H1 (cell line): ENCODE measurements at regions not wholly inside any gene's neighbourhood (a gene's known extent, or its start where the extent isn't known, plus 50 kb on each side); places are given as distances from the start of the nearest gene placed in this dataset.
A peak's percentile ranks its signal among the peaks of the same experiment; 100 is the strongest.

Experiments
- CTCF ChIA-PET: fragments of 300-600 bp; sonication (Branson Sonifier 250); formaldehyde crosslinking; loops from one replicate; lab custom pipeline; 2021; ENCODE audit not compliant: partially characterized antibody; lab: Charles Lee
- POLR2A ChIA-PET: fragments of 300-600 bp; sonication (Branson Sonifier 250); formaldehyde crosslinking; loops from one replicate; lab custom pipeline; 2021; ENCODE audit warnings: inconsistent platforms; ENCODE audit not compliant: partially characterized antibody; lab: Charles Lee
- DNase-seq, 2 experiments: peaks; one replicate each; pipeline versions ENCODE4 v3.0.0 to v3.0.0-alpha.2; 2010 to 2022; ENCODE audit warnings: low spot score in 2 of 2, low read depth in 1 of 2, mixed read lengths in 1 of 2
- FAIRE-seq: peaks from 2 replicates; lab custom pipeline; 2011; peaks lifted over from hg19 to GRCh38; lab: Jason Lieb, UNC
- H2AFZ ChIP-seq: 2 replicates; pipeline ENCODE4 v1.8.1; 2012; ENCODE audit warnings: low read length, inconsistent platforms
- H2AK5ac ChIP-seq: 2 replicates; pipeline ENCODE4 v1.6.1; 2013; ENCODE audit warnings: low read depth, low read length
- H2BK120ac ChIP-seq: replicated peaks from 2 replicates; pipeline ENCODE3; 2013; ENCODE audit warnings: low read depth, low read length, inconsistent platforms
- H2BK12ac ChIP-seq: 2 replicates; pipeline ENCODE4 v1.6.1; 2013; ENCODE audit warnings: low read depth, low read length
- H2BK15ac ChIP-seq: 2 replicates; pipeline ENCODE4 v1.6.1; 2013; ENCODE audit warnings: low read length
- H2BK20ac ChIP-seq: 2 replicates; pipeline ENCODE4 v1.6.1; 2013; ENCODE audit warnings: low read length
- H2BK5ac ChIP-seq: 2 replicates; pipeline ENCODE4 v1.6.1; 2013; ENCODE audit warnings: low read depth, low read length
- H3K14ac ChIP-seq: 2 replicates; pipeline ENCODE4 v1.6.1; 2013; ENCODE audit warnings: inconsistent platforms; ENCODE audit not compliant: insufficient read length
- H3K18ac ChIP-seq: 2 replicates; pipeline ENCODE4 v1.6.1; 2013; ENCODE audit warnings: low read length; ENCODE audit errors: extremely low read depth
- H3K23ac ChIP-seq: 2 replicates; pipeline ENCODE4 v1.6.1; 2013; ENCODE audit warnings: inconsistent platforms; ENCODE audit not compliant: insufficient read length
- H3K23me2 ChIP-seq: 2 replicates; pipeline ENCODE4 v1.6.1; 2013; ENCODE audit warnings: low read depth, low read length
- H3K27ac ChIP-seq: 2 replicates; pipeline ENCODE4 v1.6.1; 2011; ENCODE audit warnings: low read depth, low read length, inconsistent platforms
- H3K27me3 ChIP-seq, 4 experiments: replicated peaks in 1 of 4; 1 replicate in 1 of 4; 2 replicates in 3 of 4; pipeline versions ENCODE4 v1.6.1 to v1.8.1; 2011 to 2013; ENCODE audit warnings: low read length in 3 of 4, mild to moderate bottlenecking in 3 of 4, inconsistent platforms in 2 of 4, mixed read lengths in 2 of 4, moderate library complexity in 1 of 4; ENCODE audit not compliant: control insufficient read depth in 3 of 4, insufficient read depth in 3 of 4; ENCODE audit errors: extremely low read depth in 1 of 4
- H3K36me3 ChIP-seq, 4 experiments: 2 replicates each; pipeline versions ENCODE4 v1.6.1 to v1.8.1; 2011 to 2013; ENCODE audit warnings: mild to moderate bottlenecking in 4 of 4, low read length in 3 of 4, moderate library complexity in 2 of 4, control low read depth in 1 of 4, inconsistent platforms in 1 of 4; ENCODE audit not compliant: insufficient read depth in 4 of 4, control insufficient read depth in 2 of 4
- H3K4ac ChIP-seq: replicated peaks from 2 replicates; pipeline ENCODE3; 2013; ENCODE audit warnings: low read length, low read depth, mixed read lengths, inconsistent platforms; ENCODE audit not compliant: insufficient read length
- H3K4me1 ChIP-seq, 4 experiments: replicated peaks in 1 of 4; 1 replicate in 1 of 4; 2 replicates in 3 of 4; pipeline versions ENCODE4 v1.6.1 to v1.8.1; 2011 to 2013; ENCODE audit warnings: low read length in 3 of 4, inconsistent platforms in 2 of 4, mixed read lengths in 1 of 4; ENCODE audit not compliant: insufficient read depth in 4 of 4, control insufficient read depth in 3 of 4
- H3K4me2 ChIP-seq, 2 experiments: 2 replicates each; pipeline versions ENCODE4 v1.6.1 to v1.8.1; 2011 to 2013; ENCODE audit warnings: low read depth in 2 of 2, low read length in 2 of 2, control low read depth in 1 of 2, inconsistent platforms in 1 of 2, mild to moderate bottlenecking in 1 of 2; ENCODE audit not compliant: insufficient read depth in 1 of 2
- H3K4me3 ChIP-seq, 4 experiments: fragments of 200-600, 300-600 bp in 1 of 4; sonication (generic), shearing (Covaris generic), sonication (Bioruptor Twin) in 1 of 4; 2 replicates each; pipeline versions ENCODE4 v1.5.1 to v1.8.1; 2011 to 2016; ENCODE audit warnings: low read length in 4 of 4, low read depth in 3 of 4, control low read depth in 2 of 4, inconsistent platforms in 2 of 4, mild to moderate bottlenecking in 2 of 4, mixed read lengths in 1 of 4, moderate library complexity in 1 of 4; ENCODE audit not compliant: insufficient read depth in 2 of 4; ENCODE audit errors: extremely low read depth in 1 of 4
- H3K56ac ChIP-seq: replicated peaks from 2 replicates; pipeline ENCODE3; 2013; ENCODE audit warnings: low read depth, mild to moderate bottlenecking, mixed read lengths, low read length, inconsistent platforms; ENCODE audit not compliant: insufficient read length
- H3K79me1 ChIP-seq: 2 replicates; pipeline ENCODE4 v1.6.1; 2013; ENCODE audit warnings: low read depth, low read length, control low read depth
- H3K79me2 ChIP-seq, 2 experiments: 2 replicates each; pipeline versions ENCODE4 v1.6.1 to v1.8.1; 2012 to 2013; ENCODE audit warnings: low read length in 2 of 2, mild to moderate bottlenecking in 2 of 2, inconsistent platforms in 1 of 2; ENCODE audit not compliant: insufficient read depth in 2 of 2, control insufficient read depth in 1 of 2
- H3K9ac ChIP-seq, 4 experiments: replicated peaks in 1 of 4; 1 replicate in 1 of 4; 2 replicates in 3 of 4; pipeline versions ENCODE4 v1.6.1 to v1.8.1; 2011 to 2013; ENCODE audit warnings: low read depth in 3 of 4, low read length in 3 of 4, control low read depth in 2 of 4, mild to moderate bottlenecking in 2 of 4, moderate library complexity in 2 of 4, inconsistent platforms in 1 of 4; ENCODE audit errors: extremely low read depth in 1 of 4
- H3K9me3 ChIP-seq, 2 experiments: 2 replicates each; pipeline versions ENCODE4 v1.6.1 to v1.8.1; 2012 to 2013; ENCODE audit warnings: mild to moderate bottlenecking in 2 of 2, moderate library complexity in 2 of 2, control low read depth in 1 of 2, inconsistent platforms in 1 of 2, low read depth in 1 of 2, low read length in 1 of 2, mixed read lengths in 1 of 2; ENCODE audit not compliant: insufficient read depth in 2 of 2
- H4K20me1 ChIP-seq, 2 experiments: replicated peaks in 1 of 2; 2 replicates each; pipeline versions ENCODE3 to v1.8.1; 2011 to 2013; ENCODE audit warnings: inconsistent platforms in 2 of 2, low read length in 2 of 2, mild to moderate bottlenecking in 1 of 2; ENCODE audit not compliant: insufficient read depth in 2 of 2, control insufficient read depth in 1 of 2
- H4K5ac ChIP-seq: 2 replicates; pipeline ENCODE4 v1.6.1; 2013; ENCODE audit warnings: low read length, low read depth, mixed read lengths, inconsistent platforms; ENCODE audit not compliant: insufficient read length
- H4K8ac ChIP-seq: 2 replicates; pipeline ENCODE4 v1.8.0; 2013; ENCODE audit warnings: mild to moderate bottlenecking, moderate library complexity, low read length, inconsistent platforms; ENCODE audit not compliant: insufficient read depth; ENCODE audit errors: extremely low read depth
- H4K91ac ChIP-seq: replicated peaks from 2 replicates; pipeline ENCODE3; 2013; ENCODE audit warnings: low read length, mixed read lengths, inconsistent platforms; ENCODE audit not compliant: insufficient read length
- RAD21 ChIP-seq, 2 experiments: IDR thresholded peaks in 1 of 2; conservative IDR thresholded peaks in 1 of 2; 2 replicates each; pipeline ENCODE4 v1.6.1; 2011; ENCODE audit warnings: low read depth in 2 of 2, low read length in 2 of 2, improper control_type of control experiment in 1 of 2, inconsistent platforms in 1 of 2, mild to moderate bottlenecking in 1 of 2, moderate library complexity in 1 of 2
- WGBS, 2 experiments: shearing (Covaris generic) in 1 of 2; methylation state at CpG; one replicate each; pipeline versions ENCODE4 v1.1.6 to v1.1.7; 2013 to 2015; ENCODE audit warnings: low lambda C conversion rate in 2 of 2, mixed read lengths in 2 of 2, inconsistent platforms in 1 of 2, low coverage in 1 of 2, missing lambda C conversion rate in 1 of 2; ENCODE audit not compliant: insufficient replicate concordance in 2 of 2, insufficient coverage in 1 of 2, insufficient read length in 1 of 2; ENCODE audit errors: extremely low coverage in 1 of 2, missing lambda C conversion rate in 1 of 2; 5-methylcytosine and 5-hydroxymethylcytosine counted together
- TF ChIP-seq, protein P1 (sequence below), 3 experiments: IDR thresholded peaks; 1 replicate in 2 of 3; 2 replicates in 1 of 3; pipeline versions ENCODE4 v1.5.1 to v1.6.1; 2011; ENCODE audit warnings: low read length in 3 of 3, mild to moderate bottlenecking in 3 of 3, inconsistent platforms in 2 of 3, low read depth in 1 of 3, moderate library complexity in 1 of 3; ENCODE audit not compliant: insufficient read depth in 1 of 3; ENCODE audit errors: control extremely low read depth in 1 of 3

DNA sequence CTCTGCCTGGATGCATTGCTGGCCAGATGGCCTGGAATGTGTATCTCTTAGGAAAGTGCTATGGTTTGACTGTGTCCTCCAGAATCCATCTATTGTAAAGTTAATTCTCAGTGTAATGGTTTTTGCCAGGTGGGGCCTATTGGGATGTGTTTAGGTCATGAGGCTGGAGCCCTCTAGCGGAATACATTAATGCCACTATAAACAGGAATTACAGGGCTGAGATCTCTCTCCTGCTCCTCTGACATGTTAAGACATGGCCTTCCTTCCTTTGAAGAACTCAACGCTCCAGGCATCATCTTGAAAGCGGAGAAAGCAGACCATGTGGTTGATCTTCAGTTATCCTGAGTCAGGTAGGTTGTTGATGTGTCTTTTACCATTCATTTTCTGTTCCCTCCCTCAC lies 276.4 kb downstream of the RPIA start:
- Histone ChIP-seq H3K23ac (no peak overlapping the region), H4K5ac (no peak overlapping the region), H4K91ac (no peak overlapping the region), H3K79me2 (no peaks in the 10 kb centered on the region), H3K36me3 (no peaks in the 10 kb centered on the region), H3K23me2 (no peaks in the 10 kb centered on the region), H4K8ac (no peak overlapping the region), H3K14ac (no peak overlapping the region), H2AFZ (peak overlapping the region; percentile 95; the same call in 1 of the 2 replicates), H3K9ac (no peak overlapping the region), H3K56ac (no peak overlapping the region), H2AK5ac (no peak overlapping the region), H2BK120ac (no peak overlapping the region), H3K4ac (no peak overlapping the region), H3K4me2 (no peak overlapping the region), H2BK12ac (no peak overlapping the region), H3K4me3 (no peak overlapping the region), H3K79me1 (no peaks in the 10 kb centered on the region), H3K4me1 (no peaks in the 10 kb centered on the region), H2BK5ac (no peak overlapping the region), H3K27me3 (no peaks in the 10 kb centered on the region), H3K18ac (no peak overlapping the region), H4K20me1 (no peaks in the 10 kb centered on the region), H3K27ac (no peak overlapping the region), H3K9me3 (no peaks in the 10 kb centered on the region), H2BK20ac (no peak overlapping the region), H2BK15ac (no peak overlapping the region)
- CTCF ChIA-PET: no interaction called here
- FAIRE-seq (peak; percentile 45), DNase-seq (no peak)
- POLR2A ChIA-PET: no interaction called here
- WGBS, 2 experiments: 49% methylated on average over 3 of the region's 3 CpGs; no CpG with 5 or more reads in 1 of the 2 experiments
- TF ChIP-seq, protein P1, sequence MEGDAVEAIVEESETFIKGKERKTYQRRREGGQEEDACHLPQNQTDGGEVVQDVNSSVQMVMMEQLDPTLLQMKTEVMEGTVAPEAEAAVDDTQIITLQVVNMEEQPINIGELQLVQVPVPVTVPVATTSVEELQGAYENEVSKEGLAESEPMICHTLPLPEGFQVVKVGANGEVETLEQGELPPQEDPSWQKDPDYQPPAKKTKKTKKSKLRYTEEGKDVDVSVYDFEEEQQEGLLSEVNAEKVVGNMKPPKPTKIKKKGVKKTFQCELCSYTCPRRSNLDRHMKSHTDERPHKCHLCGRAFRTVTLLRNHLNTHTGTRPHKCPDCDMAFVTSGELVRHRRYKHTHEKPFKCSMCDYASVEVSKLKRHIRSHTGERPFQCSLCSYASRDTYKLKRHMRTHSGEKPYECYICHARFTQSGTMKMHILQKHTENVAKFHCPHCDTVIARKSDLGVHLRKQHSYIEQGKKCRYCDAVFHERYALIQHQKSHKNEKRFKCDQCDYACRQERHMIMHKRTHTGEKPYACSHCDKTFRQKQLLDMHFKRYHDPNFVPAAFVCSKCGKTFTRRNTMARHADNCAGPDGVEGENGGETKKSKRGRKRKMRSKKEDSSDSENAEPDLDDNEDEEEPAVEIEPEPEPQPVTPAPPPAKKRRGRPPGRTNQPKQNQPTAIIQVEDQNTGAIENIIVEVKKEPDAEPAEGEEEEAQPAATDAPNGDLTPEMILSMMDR (IDR thresholded peaks at IDR 0.05; ENCODE audit: control extremely low read depth in 1 of 3, insufficient read depth in 1 of 3, low read depth in 1 of 3, low read length in 3 of 3): peak in 2 of 3 experiments; percentile 41 to 57; a peak in 3 of 4 replicates
- peak; percentile 29 to 45 for TF ChIP-seq RAD21 (IDR thresholded peaks at IDR 0.05 in 1 of 2, conservative IDR thresholded peaks at IDR 0.05 in 1 of 2; ENCODE audit: low read depth in 2 of 2, low read length in 2 of 2)
